Activated naive CD4-positive, alpha-beta T cell treated with anti-CD3 and anti-CD28 coated beads, Interleukin-2, amount 10 ng/mL, durations not matched to agents 7 days and 5 days (primary cell): ENCODE measurements at regions not wholly inside any gene's neighbourhood (a gene's known extent, or its start where the extent isn't known, plus 50 kb on each side); places are given as distances from the start of the nearest gene placed in this dataset.
"Not testable (repeated sequence)": the region's sequence is repeated elsewhere in the genome, so short reads cannot be mapped to it uniquely, and the experiment has no call there.

ENCODE experiments used
- CTCF ChIA-PET: fragments of 350-600 bp; sonication (Branson Sonifier 250); formaldehyde crosslinking; loops from one replicate; lab custom pipeline; 2021; ENCODE audit warnings: antibody characterized with exemption; lab: Charles Lee
- DNase-seq: peaks from one replicate; pipeline ENCODE4 v3.0.0-alpha.2; 2020
- H3K27ac Mint-ChIP-seq: one replicate; pipeline ENCODE4 v1.8.0; 2021; ENCODE audit warnings: mild to moderate bottlenecking, moderate library complexity, mixed read lengths
- H3K27me3 Mint-ChIP-seq: one replicate; pipeline ENCODE4 v1.8.0; 2021; ENCODE audit warnings: mild to moderate bottlenecking, mixed read lengths
- H3K36me3 Mint-ChIP-seq: one replicate; pipeline ENCODE4 v1.8.0; 2021; ENCODE audit warnings: mixed read lengths
- H3K4me1 Mint-ChIP-seq: one replicate; pipeline ENCODE4 v1.8.0; 2021; ENCODE audit warnings: mixed read lengths
- H3K4me3 Mint-ChIP-seq: one replicate; pipeline ENCODE4 v1.8.0; 2021; ENCODE audit warnings: mild to moderate bottlenecking, moderate library complexity, mixed read lengths
- H3K9me3 Mint-ChIP-seq: one replicate; pipeline ENCODE4 v1.8.0; 2021; ENCODE audit warnings: mixed read lengths

DNA sequence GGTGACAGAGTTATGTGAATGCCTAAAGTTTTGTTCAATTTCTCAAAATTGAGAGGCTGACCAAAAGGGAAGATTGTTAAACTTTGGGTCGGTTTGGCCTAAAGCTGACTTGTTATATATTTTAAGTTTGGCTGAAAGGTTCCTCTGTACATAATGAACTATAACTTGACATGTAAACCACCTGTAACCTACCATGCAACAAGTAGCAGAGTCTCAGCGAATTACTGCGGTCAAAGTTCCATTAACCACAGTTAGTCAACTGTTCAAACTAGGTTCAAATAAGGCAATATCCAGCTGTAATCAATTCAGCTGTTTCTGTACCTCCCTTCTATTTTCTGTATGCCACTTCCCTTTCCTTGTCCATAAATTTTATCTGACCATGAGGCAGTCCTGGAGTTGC, 325.1 kb upstream of the NMUR2 start:
- CTCF ChIA-PET = no interaction called here

DNA sequence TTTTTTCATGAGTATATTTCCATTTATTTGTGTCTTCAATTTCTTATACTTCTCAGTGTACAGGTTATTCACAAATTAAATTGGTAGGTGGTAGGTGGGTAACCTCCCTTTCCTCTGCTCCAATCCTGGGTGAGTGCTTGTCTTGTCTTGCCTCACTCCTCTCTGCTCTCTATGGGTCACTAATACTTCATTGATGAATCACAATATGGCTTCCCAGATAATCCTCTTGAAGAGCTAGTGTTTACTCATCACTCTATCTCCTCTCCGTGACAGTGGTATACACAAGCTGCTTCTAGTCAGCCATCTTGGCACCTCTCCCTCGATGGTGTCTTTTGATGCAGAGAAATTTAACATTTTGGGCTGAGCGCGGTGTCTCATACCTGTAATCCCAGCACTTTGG, 331.8 kb upstream of the NMUR2 start:
- H3K27ac Mint-ChIP-seq = no peak overlapping the region
- H3K9me3 Mint-ChIP-seq = peaks cover 12% of the 10 kb centered on the region
- no peaks in the 10 kb centered on the region for H3K27me3 Mint-ChIP-seq
- CTCF ChIA-PET = no interaction called here
- H3K36me3 Mint-ChIP-seq = no peaks in the 10 kb centered on the region
- DNase-seq = no peak
- H3K4me1 Mint-ChIP-seq = no peaks in the 10 kb centered on the region
- H3K4me3 Mint-ChIP-seq = no peak overlapping the region

More for the DNA sequence above, 325.1 kb upstream of the NMUR2 start:
- Mint-ChIP-seq H3K9me3 (no peaks in the 10 kb centered on the region), H3K27me3 (no peaks in the 10 kb centered on the region), H3K4me3 (no peak overlapping the region), H3K36me3 (no peaks in the 10 kb centered on the region), H3K4me1 (no peaks in the 10 kb centered on the region), H3K27ac (no peak overlapping the region)
- no peak for DNase-seq

DNA sequence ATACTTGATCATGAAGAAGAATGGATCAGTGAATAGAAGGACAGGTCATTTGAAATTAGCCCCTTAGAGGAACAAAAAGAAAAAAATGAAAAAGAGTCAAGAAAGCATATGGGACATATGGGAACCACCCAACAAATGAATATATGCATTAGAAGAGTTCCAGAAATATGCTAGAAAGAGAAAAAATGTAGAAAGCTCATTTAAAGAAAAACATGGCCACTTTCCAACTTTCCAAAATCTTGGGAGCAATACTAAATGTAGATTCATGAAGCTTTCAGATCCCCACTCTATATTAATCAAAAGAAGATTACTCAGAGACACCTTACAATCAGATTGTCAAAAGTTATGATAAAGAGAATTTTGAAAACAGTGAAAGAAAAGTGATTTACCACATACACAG, 334.8 kb upstream of the NMUR2 start:
- Mint-ChIP-seq H3K4me3 (no peak overlapping the region), H3K4me1 (no peaks in the 10 kb centered on the region), H3K27ac (no peak overlapping the region), H3K27me3 (no peaks in the 10 kb centered on the region), H3K9me3 (peaks cover 12% of the 10 kb centered on the region), H3K36me3 (no peaks in the 10 kb centered on the region)
- no peak for DNase-seq
- CTCF ChIA-PET = no interaction called here

DNA sequence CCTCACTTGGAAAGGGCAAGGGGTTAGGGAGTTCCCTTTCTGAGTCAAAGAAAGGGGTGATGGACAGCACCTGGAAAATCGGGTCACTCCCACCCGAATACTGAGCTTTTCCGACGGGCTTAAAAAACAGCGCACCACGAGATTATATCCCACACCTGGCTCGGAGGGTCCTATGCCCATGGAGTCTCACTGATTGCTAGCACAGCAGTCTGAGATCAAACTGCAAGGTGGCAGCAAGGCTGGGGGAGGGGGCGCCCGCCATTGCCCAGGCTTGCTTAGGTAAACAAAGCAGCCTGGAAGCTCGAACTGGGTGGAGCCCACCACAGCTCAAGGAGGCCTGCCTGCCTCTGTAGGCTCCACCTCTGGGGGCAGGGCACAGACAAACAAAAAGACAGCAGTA, 336.0 kb upstream of the NMUR2 start:
- H3K27ac Mint-ChIP-seq, H3K4me1 Mint-ChIP-seq, CTCF ChIA-PET, H3K27me3 Mint-ChIP-seq, DNase-seq, H3K4me3 Mint-ChIP-seq, H3K36me3 Mint-ChIP-seq: not testable (repeated sequence)
- H3K9me3 Mint-ChIP-seq = peaks cover 12% of the 10 kb centered on the region

DNA sequence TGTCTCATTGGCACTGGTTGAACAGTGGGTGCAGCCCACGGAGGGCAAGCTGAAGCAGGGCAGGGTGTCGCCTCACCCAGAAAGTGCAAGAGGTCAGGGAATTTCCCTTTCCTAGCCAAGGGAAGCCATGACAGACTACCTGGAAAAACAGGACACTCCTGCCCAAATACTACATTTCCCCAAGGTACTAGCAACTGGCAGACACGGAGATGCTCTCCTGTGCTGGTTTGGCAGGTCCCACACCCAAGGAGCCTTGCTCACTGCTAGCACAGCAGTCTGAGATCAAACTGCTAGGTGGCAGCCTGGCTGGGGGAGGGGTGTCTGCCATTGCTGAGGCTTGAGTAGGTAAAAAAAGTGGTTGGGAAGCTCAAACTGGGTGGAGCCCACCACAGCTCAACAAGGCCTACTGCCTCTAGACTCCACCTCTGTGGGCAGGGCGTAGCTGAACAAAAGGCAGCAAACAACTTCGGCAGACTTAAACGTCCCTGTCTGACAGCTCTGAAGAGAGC, 382.7 kb upstream of the NMUR2 start:
- H3K27me3 Mint-ChIP-seq, H3K4me3 Mint-ChIP-seq, H3K27ac Mint-ChIP-seq, H3K36me3 Mint-ChIP-seq, CTCF ChIA-PET, DNase-seq, H3K4me1 Mint-ChIP-seq: not testable (repeated sequence)
- H3K9me3 Mint-ChIP-seq = peaks cover 23% of the 10 kb centered on the region

DNA sequence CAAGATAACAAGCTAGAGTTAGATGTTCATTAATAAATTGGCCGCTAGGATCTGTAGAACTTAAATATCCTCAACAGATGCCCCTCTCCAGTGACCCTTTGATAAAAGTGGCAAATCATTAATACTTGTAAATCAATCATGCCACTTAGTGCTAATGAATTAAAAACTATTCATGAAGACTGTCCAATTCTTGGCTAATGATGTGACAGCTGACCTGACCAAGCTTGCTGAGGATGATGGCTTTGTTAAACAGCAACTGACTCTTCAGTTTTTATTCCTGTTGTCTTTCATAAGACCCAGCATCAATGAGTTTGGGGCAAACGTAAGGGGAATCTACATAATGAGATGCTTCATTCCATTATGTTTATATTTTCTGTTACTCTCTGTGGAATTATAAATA, 396.8 kb upstream of the NMUR2 start:
- Mint-ChIP-seq H3K36me3 (no peaks in the 10 kb centered on the region), H3K27me3 (no peaks in the 10 kb centered on the region), H3K27ac (no peak overlapping the region), H3K4me3 (no peak overlapping the region), H3K9me3 (peaks cover 1% of the 10 kb centered on the region), H3K4me1 (no peaks in the 10 kb centered on the region)
- no peak for DNase-seq
- CTCF ChIA-PET = no interaction called here

DNA sequence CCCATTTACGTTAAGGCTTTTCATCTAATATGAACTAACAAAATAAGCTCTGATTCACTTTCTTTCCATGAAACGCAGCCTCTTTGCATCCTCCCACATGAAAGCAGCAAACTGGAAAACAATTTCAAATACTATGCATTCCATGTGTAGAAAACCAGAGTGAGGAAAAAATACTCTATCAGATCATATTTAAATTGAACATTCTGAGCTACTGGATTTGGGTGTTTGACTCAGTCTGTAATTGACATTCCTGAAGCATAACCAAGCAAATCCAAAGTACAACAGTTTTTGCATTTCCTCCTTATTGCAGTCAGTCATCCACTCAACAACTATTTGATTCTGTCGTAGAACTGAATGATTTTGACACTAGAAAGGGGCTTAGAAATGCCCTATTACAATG, 399.1 kb upstream of the NMUR2 start:
- Mint-ChIP-seq H3K27me3 (no peaks in the 10 kb centered on the region), H3K4me1 (no peaks in the 10 kb centered on the region)

DNA sequence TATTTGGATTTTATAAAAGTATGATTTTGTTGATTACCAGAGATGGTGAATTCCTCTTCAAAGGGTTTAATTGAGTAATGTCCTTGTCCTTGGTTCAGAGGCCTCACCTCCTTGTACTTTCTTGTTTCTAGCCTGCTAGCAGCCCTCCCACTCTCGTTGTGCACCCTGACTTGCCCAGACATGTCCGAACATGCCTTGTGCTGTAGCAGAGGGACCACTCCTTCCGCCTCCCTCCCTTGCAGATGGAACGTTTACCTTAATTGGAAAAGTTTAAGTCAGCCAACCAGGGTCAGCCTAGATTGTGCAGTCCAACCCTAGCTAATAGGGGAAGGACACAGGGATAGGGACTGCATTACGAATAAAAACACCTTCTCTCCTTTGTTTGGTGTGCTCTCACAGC, 406.9 kb upstream of the NMUR2 start:
- CTCF ChIA-PET = no interaction called here
- H3K27me3 Mint-ChIP-seq = no peaks in the 10 kb centered on the region
- H3K27ac Mint-ChIP-seq = no peak overlapping the region
- H3K4me1 Mint-ChIP-seq = no peaks in the 10 kb centered on the region
- H3K36me3 Mint-ChIP-seq = no peaks in the 10 kb centered on the region
- H3K4me3 Mint-ChIP-seq = no peak overlapping the region
- DNase-seq = no peak
- peaks cover 9% of the 10 kb centered on the region for H3K9me3 Mint-ChIP-seq

More for the DNA sequence above, 399.1 kb upstream of the NMUR2 start:
- H3K36me3 Mint-ChIP-seq = no peaks in the 10 kb centered on the region
- DNase-seq = no peak
- H3K27ac Mint-ChIP-seq = no peak overlapping the region
- CTCF ChIA-PET = no interaction called here
- H3K4me3 Mint-ChIP-seq = no peak overlapping the region
- no peaks in the 10 kb centered on the region for H3K9me3 Mint-ChIP-seq

DNA sequence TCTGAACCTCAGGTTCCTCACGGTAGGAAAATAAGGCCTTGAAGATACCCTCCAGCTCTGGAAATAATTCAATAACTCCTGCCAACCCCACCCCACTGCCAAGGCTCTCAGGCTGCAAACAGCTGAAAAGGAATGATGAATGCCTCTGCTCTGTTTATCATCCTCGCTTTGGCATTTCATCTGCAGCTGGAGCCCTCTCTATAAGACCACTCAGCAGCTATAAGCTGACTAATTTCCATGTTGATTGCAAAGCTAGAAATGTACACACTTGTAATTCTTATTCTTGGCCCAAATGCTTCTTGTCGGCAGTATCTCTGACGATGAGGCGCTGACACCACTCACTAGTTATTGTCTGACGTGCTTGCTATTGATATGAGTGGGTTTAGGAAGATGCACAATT, 408.4 kb upstream of the NMUR2 start:
- H3K4me3 Mint-ChIP-seq = no peak overlapping the region

DNA sequence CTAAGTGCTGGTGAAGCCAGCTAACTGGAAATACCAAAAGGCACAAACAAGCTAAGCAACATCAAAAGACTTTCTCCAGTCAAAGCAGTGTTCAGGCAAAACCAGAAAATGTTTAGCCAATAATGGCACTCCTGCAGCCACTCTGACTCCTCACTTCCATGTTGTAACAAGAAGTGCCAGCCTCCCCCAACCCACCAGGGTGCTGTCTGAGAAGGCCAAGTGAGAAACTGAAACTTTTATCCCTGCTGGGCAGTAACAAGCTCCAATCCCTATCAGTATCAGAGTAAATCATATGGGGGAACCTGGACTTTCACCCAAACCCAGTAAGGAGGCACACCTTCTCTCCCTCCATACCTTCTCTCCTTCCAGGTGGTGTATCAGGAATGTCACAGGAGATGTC, 414.8 kb upstream of the NMUR2 start:
- Mint-ChIP-seq H3K36me3 (no peaks in the 10 kb centered on the region), H3K9me3 (no peaks in the 10 kb centered on the region), H3K27me3 (no peaks in the 10 kb centered on the region), H3K4me1 (no peaks in the 10 kb centered on the region), H3K4me3 (no peak overlapping the region), H3K27ac (no peak overlapping the region)
- CTCF ChIA-PET = interaction anchor here (0.6 kb wide), 1 partner anchor 21 kb away, joined by 4 read pairs; no protein-coding TSS in a partner anchor
- DNase-seq = no peak

More for the DNA sequence above, 408.4 kb upstream of the NMUR2 start:
- CTCF ChIA-PET = no interaction called here
- Mint-ChIP-seq H3K4me1 (no peaks in the 10 kb centered on the region), H3K36me3 (no peaks in the 10 kb centered on the region), H3K27me3 (no peaks in the 10 kb centered on the region), H3K27ac (no peak overlapping the region), H3K9me3 (peaks cover 9% of the 10 kb centered on the region)
- no peak for DNase-seq

DNA sequence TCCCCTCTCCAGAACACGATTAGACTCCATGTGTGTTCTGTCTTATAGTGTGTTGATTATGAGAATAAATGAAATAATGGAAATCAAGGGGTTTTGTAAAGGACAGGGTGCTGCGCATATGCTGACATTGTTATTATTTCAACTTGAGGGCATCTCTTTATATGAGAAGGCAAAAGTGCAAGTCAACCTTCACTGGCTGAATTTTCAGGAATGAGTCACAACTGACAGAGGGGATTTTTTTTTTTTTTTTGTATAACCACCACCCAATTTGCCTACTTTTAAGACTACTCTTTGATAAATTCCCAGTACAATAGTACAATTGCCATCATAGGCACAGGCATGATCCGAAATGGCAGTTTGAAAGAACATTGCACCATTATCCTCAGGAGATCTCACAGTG, 419.2 kb upstream of the NMUR2 start:
- CTCF ChIA-PET = no interaction called here
- H3K27me3 Mint-ChIP-seq = no peaks in the 10 kb centered on the region
- H3K27ac Mint-ChIP-seq = no peak overlapping the region
- no peaks in the 10 kb centered on the region for H3K36me3 Mint-ChIP-seq
- no peak for DNase-seq
- no peaks in the 10 kb centered on the region for H3K4me1 Mint-ChIP-seq
- no peak overlapping the region for H3K4me3 Mint-ChIP-seq
- no peaks in the 10 kb centered on the region for H3K9me3 Mint-ChIP-seq

DNA sequence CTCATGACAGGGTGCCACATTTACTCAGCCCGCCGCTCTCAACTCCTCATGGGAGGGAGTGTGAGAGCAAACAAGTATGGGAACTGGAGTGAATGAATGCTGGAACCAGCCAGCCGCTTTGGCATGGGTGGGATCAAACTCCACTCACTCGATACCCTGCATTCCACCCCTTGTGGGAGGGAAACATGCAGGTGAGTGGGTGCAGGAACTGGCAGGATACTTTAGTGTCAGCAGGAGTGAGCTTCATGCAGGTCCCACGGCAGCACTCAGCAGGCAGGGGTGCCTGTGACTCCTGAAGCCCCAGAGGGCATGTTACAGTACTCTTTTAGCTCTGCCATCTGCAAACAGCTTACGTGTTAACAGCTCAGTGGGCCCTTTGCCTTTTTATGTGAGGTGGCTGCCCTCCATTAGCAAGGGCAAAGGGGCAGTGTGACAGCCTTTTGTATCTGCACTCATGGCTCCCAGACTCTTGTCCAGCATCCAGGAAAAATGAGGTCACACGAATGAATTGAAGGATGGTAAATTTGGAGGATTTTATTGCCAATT, 433.2 kb upstream of the NMUR2 start:
- Mint-ChIP-seq H3K9me3 (peaks cover 6% of the 10 kb centered on the region), H3K27me3 (no peaks in the 10 kb centered on the region), H3K27ac (no peak overlapping the region), H3K4me3 (no peak overlapping the region), H3K36me3 (no peaks in the 10 kb centered on the region), H3K4me1 (no peaks in the 10 kb centered on the region)
- no peak for DNase-seq
- CTCF ChIA-PET = no interaction called here

DNA sequence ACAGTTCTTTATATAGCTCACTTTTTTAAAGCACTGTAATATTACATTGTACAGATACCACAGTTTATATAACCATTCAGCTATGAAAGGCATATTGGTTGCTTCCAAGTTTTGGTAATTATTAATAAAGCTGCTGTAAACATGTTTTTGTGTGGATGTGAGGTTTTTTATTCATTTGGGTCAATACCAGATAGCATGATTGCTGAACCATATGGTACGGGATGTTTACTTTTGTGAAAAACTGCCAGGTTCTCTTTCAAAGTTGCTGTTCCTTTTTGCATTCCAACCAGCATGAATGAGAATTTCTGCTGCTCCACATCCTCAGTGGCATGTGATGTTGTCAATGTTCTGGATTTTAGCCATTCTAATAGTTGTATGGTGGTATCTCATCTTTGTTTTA, 439.6 kb upstream of the NMUR2 start:
- no peaks in the 10 kb centered on the region for H3K4me1 Mint-ChIP-seq
- DNase-seq = no peak
- H3K4me3 Mint-ChIP-seq = no peak overlapping the region
- H3K9me3 Mint-ChIP-seq = peaks cover 3% of the 10 kb centered on the region
- no peaks in the 10 kb centered on the region for H3K27me3 Mint-ChIP-seq
- H3K36me3 Mint-ChIP-seq = no peaks in the 10 kb centered on the region
- no peak overlapping the region for H3K27ac Mint-ChIP-seq
- CTCF ChIA-PET = no interaction called here

DNA sequence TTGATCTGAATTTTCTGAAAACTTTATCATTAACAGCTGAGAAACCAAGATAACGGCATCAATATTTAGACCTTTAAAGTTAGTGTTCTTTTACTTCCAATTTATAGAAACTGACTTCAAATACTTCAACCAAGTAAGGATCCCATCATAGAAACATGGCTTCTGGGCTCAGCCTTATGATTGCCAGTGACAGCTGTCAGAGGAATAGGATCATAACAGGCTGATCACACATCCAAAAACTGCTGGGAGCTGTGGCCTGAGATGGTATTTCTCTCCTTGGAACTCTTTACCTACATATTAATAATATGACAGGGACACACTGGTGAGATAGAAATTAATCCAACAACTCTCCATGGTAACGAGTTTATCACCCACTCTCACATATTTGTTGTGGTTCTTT, 448.3 kb upstream of the NMUR2 start:
- Mint-ChIP-seq H3K27me3 (no peaks in the 10 kb centered on the region), H3K9me3 (peaks cover 2% of the 10 kb centered on the region), H3K4me3 (no peak overlapping the region), H3K36me3 (no peaks in the 10 kb centered on the region), H3K4me1 (no peaks in the 10 kb centered on the region), H3K27ac (no peak overlapping the region)
- CTCF ChIA-PET = no interaction called here
- DNase-seq = no peak

DNA sequence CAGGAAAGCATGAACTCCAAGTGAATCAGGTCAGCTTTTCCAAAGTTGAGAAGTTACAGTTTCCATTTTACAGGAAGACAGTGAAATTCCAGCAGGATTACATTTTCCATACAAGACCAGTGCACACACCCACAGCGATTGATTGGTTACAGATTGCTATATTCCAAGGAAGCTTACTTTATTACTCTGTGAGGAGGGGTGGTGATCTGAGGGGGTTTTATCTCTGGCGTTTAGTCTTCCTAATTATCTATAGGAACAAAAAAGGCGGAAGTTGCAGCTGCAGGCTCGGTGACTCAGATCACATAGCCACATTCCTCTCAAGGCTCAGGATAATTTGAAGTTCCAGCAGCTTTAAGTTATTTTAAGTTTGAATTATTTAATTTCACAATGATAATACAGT, 450.4 kb upstream of the NMUR2 start:
- CTCF ChIA-PET = no interaction called here
- Mint-ChIP-seq H3K36me3 (no peaks in the 10 kb centered on the region), H3K4me1 (no peaks in the 10 kb centered on the region), H3K27me3 (no peaks in the 10 kb centered on the region), H3K27ac (no peak overlapping the region), H3K4me3 (no peak overlapping the region), H3K9me3 (peaks cover 4% of the 10 kb centered on the region)
- DNase-seq = no peak

DNA sequence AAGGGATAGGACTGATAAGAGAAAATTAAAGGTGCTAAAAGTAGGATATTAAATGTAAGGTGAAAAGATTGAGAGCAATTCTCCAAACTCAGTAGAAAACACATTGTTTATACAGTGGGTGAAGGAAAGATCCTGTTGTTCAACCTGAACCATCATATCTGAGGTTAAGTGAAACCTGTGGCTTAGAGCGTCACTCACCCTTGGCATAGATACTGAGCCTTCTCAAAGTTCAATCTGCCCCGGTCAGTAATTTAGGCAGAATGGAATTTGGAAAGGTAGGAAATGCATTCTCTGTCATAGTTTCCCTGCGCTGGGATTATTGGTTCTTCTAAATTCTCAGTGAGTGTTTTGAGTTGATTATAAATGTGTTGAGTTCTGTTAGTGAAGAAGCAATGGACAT, 456.2 kb upstream of the NMUR2 start:
- no peaks in the 10 kb centered on the region for H3K27me3 Mint-ChIP-seq
- no peak for DNase-seq
- H3K36me3 Mint-ChIP-seq = no peaks in the 10 kb centered on the region
- H3K4me1 Mint-ChIP-seq = no peaks in the 10 kb centered on the region
- peaks cover 2% of the 10 kb centered on the region for H3K9me3 Mint-ChIP-seq
- CTCF ChIA-PET = no interaction called here
- H3K4me3 Mint-ChIP-seq = no peak overlapping the region
- H3K27ac Mint-ChIP-seq = no peak overlapping the region
